Activated T-cell treated with anti-CD3 and anti-CD28 coated beads for 48 hours (primary cell): ENCODE measurements at regions not wholly inside any gene's neighbourhood (a gene's known extent, or its start where the extent isn't known, plus 50 kb on each side); places are given as distances from the start of the nearest gene placed in this dataset.
"Not testable (repeated sequence)": the region's sequence is repeated elsewhere in the genome, so short reads cannot be mapped to it uniquely, and the experiment has no call there.

Experiments used
- DNase-seq: peaks from one replicate; pipeline ENCODE4 v3.0.0-alpha.2; 2020; ENCODE audit warnings: low read depth

DNA sequence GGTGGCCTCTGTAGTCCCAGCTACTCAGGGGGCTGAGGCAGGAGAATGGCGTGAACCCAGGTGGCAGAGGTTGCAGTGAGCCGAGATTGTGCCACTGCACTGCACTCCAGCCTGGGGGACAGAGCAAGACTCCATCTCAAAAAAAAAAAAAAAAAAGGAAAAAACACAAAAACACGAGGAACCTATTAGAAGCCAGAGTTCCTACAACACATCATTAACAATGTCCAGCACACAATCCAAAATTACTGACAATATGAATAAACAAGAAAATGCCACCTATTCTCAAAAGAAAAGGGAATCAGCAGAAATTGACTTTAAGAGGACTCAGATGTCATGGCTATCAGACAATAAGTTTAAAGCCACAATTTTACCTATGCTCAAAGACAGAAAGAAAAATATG, 57.3 kb upstream of the HS3ST3A1 start:
- not testable (repeated sequence) for DNase-seq

GRCh38 chr17:13665872-13666635, 64.3 kb upstream of the HS3ST3A1 start:
- no peak for DNase-seq

- DNase-seq = no peak
Measured at GRCh38 chr17:13671341-13671740, 69.6 kb upstream of the HS3ST3A1 start.

DNA sequence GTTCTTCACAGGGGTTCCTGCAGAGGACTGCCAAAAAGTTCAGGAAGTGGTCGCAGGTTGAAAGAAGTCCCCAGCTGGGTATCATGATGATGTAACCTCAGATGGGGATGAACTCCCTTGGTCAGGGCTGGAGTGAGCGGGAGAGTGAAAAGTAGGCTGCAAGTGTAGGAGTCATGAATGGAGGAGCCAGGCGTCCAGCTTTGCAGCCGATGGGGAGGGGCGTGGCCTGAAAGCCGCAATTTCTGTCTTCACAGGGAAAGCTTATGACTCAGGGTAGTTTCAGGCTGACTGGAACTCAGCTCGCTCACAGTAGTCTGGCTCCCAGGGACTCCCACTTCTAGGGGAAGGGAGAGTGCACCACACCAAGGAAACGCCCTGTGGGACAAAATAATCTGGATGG, 70.0 kb upstream of the HS3ST3A1 start:
- peak; percentile 15 for DNase-seq

DNA sequence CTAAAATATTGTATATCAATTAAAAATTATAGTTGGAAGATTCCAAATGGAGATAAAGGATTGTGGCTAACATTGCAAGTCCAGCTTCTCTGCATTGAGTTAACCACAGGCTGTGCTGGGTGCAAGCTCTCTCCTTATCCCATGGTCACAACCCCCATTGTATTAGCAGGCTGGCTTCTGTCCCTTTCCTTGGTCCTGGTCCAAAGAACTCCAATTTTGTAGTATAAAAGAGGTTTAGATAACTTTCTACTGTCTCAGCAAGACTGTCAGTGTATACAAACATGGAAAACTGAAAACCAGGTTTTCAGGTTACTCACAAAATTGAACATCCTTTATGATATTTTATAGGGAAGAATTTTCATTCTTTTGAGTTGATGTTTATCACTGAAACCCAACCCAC, 76.6 kb upstream of the HS3ST3A1 start:
- DNase-seq = no peak

GRCh38 chr17:13678841-13679240, 77.1 kb upstream of the HS3ST3A1 start:
- no peak for DNase-seq

DNA sequence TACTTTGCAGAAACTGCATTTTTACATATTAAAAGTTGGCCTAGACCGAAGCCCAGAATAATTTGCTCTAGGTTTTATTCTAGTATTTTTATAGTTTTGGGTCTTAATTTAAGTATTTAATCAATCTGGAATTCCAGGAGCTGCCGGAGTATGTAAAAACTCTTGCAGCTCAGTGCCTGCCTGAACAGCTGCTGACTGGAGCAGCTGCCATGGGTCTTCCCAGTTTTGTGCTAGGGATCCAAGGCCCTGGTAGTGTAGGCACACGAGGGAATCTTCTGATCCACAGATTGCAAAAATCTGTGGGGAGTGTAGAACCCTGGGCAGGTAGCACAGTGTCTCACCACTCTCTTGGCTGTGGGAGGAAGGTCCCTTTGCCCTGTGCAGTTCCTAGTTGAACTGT, 87.0 kb upstream of the HS3ST3A1 start:
- DNase-seq = no peak

DNA sequence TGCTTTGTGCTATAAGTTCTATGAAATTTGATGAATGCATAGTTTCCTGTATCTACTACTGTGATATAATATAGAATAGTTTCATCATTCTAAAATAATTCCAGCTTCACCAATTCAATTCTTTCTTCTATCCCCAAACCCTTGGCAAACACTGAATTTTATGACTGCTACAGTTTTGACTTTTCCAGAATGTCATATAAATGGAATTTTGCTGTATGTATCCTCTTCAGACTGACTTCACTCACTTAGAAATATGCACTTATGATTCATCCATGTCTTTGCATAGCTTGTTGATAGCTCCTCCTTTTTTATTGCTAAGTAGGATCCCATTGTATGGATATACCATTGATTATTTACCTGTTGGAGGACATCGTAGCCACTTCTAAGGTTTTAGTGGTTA, 89.1 kb upstream of the HS3ST3A1 start:
- DNase-seq = no peak

- DNase-seq = no peak
Measured at GRCh38 chr17:13694934-13695333, 93.2 kb upstream of the HS3ST3A1 start.

DNA sequence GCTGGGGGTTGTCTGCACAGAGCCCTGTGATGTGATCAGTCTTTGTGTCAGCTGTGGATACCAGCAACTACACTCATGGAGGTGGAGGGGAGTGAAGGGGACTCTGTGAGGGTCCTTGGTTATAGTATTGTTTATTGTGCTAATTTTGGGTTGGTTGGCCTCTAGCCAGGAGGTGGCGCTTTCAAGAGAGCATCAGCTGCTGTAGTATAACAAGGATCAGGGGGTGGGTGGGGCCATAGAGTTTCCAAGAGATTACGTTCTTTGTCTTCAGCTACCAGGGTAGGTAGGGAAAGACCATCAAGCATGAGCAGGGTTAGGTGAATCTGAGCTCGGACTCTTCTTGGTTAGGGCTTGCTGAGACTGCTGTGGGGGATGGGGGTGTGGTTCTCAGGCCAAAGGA, 97.1 kb upstream of the HS3ST3A1 start:
- DNase-seq = no peak

DNA sequence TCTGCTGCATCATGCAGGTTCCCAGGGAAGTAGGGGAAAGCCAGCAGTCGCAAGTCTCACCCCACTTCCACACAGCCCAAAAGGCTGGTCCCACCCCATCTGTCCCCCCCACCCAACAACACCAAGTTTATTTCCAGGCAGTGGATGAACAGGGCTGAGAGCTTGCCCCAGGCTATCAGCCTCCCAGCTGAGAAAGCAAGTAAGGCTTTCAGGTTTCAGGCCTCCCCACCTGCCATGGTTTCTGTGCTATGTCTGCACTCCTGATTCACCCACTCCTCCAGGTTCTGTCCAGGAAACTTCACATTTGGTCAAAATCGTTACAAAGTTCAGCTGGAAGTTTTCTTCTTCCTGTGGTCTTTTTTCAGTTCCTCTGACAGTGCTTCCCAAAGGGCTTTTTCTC, 97.5 kb upstream of the HS3ST3A1 start:
- no peak for DNase-seq

DNA sequence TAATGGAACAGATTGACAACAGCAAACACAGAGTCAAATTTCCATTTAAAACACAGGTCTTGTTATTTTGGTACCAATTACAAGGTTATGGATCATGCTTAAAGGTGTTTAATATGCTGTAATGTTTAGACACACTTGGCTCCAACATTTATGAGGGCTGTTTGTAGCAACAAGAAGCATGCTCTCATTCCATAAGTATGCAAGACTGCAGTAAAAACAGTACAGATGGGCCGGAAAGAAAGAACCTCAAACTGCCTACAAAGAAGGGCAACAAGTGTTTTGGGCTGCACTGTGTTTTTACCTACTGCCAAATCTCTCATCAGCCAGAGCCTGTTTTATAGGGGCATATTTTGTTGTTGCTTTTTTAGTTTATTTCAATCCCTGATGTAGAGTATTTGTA, 100.5 kb upstream of the HS3ST3A1 start:
- no peak for DNase-seq

GRCh38 chr17:13704333-13704732, 102.6 kb upstream of the HS3ST3A1 start:
- no peak for DNase-seq

DNA sequence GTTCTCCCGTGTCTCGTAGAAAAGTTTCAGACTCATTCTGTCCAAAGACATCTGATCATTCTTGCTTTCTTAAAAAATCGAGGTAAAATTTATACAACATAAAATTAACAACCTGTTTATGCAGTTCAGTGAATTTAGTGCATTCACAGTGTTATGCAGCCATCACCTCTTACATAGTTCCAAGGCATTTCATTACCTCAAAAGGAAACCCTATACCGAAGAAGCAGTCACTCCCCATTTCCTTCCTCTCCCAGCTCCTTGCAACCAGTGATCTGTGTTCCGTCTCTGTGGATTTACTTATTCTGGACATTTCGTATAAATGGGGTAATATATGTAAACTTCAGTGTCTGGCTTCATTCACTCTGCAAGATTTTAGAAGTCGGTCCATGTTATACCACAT, 103.5 kb upstream of the HS3ST3A1 start:
- DNase-seq = no peak

GRCh38 chr17:13721705-13722104, 120.0 kb upstream of the HS3ST3A1 start:
- DNase-seq = no peak

- no peak for DNase-seq
Measured at GRCh38 chr17:13725288-13725990, 123.7 kb upstream of the HS3ST3A1 start.

DNA sequence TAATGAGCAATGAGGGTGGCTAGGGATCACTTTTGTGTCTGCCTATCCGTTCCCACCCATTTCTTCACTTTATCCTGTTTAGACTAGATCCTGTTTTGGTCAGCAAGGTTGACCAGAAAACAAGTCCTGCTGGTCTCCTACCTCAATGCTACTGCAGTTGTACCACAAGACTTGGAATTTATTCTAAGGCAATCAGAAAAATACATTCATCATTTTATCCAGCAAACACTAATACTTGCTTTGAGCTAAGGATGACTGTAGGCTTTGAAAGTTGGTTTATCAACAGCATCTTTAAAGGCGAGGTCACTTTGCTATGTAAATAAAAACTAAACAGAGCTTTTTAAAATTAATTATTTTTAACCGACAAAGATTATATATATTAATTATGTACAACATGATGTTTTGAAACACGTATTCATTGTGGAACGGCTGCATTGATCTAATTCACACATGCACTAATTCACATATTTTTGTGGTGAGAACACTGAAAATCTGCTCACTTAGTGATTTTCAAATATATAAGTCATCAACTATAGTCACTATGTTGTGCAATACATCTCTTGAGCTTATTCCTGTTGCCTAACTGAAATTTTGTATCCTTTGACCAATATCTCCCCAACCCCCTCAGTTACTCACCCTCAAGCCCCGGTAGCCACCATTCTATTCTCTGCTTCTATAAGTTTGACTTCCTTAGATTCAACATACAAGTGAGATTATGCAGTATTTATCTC, 125.9 kb upstream of the HS3ST3A1 start:
- no peak for DNase-seq

DNA sequence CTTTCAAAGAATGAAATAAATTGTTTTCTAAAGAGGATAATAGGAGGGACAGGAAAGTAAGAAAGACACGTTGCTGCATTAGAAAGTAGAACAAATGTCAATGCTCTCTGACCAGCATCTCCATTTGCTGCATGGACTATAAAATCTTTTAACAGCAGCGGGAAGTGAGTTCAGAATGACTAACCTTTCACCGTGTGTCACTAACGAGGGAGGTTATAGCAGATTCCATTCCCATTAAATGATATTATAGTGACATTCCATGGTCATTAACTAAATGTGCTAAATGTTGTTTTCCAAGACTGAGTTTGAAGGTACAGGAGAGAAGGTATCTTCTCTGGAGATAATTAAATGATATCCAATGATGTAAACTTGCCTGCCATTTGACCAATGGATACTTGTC, 127.1 kb upstream of the HS3ST3A1 start:
- DNase-seq = no peak

DNA sequence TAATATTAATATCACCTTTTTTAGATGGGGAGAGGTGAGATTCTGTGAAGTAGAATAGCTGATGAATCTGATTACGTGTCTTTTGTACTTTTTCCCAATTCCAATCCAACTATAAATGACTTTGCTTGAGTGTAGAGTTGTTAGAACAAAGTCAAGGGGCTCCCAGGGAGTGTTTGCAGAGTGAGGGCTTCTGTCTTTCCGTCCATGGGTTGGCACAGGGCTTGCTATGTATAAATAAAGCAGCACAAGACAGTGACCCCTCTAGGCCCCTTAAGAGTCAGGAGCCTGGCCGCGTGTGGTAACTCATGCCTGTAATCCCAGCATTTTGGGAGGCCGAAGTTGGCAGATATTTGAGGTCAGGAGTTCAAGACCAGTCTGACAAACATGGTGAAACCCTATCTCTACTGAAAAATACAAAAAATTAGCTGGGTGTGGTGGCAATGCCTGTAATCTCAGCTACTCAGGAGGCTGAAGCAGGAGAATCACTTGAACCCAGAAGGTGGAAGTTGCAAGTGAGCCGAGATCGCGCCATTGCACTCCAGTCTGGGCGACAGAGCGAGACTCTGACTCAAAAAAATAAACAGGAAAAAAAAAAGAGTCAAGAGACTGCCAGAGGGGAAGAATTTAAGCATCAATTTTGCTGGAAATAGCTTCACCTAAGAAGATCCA, 127.9 kb upstream of the HS3ST3A1 start:
- no peak for DNase-seq

DNA sequence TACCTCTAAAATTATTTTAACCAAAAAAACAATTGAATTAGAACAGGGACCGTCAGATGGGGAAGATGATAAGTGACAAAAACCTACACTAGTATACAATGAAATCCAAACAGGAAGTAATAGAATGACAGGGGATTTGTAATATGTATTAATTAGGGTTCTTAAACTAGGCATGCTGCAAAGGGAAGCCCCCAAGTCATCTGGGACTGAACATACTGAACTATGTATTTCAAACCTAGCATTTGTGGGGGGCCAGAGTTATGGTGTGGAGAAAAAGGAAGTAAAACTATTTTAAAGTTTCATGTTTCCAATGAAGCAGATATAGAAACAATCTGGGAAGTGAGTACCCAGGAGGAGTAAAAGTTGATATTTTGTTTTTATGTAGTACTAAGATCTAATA, 133.2 kb upstream of the HS3ST3A1 start:
- no peak for DNase-seq

DNA sequence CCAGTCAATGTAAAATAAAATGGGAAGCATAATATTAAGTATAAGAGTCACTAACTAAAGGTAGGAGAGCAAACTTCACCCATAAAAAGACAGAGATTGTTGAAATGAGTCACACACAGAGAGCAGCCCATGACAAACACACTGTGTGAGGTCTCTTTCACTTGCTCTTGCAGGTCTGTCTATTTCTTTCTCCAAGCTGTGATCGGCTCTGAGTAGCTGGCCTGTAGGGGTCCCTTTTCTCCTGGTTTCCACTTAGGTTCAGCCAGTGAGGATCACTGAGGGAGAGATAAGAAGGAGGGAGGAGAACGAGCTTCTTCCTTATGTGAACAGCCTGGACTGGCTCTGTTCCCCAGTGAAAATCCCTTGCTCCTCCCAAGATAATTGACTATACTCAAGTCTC, 133.7 kb upstream of the HS3ST3A1 start:
- no peak for DNase-seq

- no peak for DNase-seq
Measured at GRCh38 chr17:13735861-13736260, 134.1 kb upstream of the HS3ST3A1 start.

DNA sequence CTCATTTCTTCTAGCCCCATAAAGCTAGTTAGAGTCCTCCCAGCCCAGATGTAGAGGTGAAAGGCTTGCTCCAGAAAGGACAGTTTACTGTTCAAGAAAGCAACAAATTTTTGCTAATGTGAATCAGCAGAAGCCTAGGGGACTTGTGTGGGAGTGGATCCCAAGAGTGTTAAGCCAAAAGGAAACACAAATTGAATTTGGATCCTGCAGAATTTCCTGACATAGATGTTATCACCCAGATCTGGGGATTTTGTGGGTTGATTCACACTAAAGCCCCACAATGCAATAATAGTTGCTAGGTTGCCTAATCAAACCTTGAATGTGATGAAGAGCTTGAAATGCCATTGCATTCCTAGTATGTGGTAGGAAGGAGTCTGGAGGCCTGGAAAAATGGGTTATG, 135.2 kb upstream of the HS3ST3A1 start:
- no peak for DNase-seq
